ENCODE measurements at regions not wholly inside any gene's neighbourhood (a gene's known extent, or its start where the extent isn't known, plus 50 kb on each side); places are given as distances from the start of the nearest gene placed in this dataset.
"Not testable (repeated sequence)": the region's sequence is repeated elsewhere in the genome, so short reads cannot be mapped to it uniquely, and the experiment has no call there.

DNA sequence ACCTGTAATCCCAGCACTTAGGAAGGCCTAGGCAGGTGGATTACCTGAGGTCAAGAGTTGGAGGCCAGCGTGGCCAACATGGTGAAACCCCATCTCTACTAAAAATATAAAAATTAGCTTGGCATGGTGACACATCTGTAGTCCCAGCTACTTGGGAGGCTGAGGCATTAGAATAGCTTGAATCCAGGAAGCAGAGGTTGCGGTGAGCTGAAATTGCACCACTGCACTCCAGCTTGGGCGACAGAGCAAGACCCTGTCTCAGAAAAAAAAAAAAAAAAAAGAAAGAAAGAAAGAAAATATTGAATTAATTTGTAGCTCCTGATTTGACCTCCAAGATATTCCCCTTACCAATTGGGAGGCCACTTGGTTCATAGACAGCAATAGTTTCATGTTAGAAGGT, 73.7 kb downstream of the SPIN4 start:
- TF ChIP-seq, protein P1, sequence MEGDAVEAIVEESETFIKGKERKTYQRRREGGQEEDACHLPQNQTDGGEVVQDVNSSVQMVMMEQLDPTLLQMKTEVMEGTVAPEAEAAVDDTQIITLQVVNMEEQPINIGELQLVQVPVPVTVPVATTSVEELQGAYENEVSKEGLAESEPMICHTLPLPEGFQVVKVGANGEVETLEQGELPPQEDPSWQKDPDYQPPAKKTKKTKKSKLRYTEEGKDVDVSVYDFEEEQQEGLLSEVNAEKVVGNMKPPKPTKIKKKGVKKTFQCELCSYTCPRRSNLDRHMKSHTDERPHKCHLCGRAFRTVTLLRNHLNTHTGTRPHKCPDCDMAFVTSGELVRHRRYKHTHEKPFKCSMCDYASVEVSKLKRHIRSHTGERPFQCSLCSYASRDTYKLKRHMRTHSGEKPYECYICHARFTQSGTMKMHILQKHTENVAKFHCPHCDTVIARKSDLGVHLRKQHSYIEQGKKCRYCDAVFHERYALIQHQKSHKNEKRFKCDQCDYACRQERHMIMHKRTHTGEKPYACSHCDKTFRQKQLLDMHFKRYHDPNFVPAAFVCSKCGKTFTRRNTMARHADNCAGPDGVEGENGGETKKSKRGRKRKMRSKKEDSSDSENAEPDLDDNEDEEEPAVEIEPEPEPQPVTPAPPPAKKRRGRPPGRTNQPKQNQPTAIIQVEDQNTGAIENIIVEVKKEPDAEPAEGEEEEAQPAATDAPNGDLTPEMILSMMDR (conservative IDR thresholded peaks at IDR 0.05), result not testable (repeated sequence)
- TF ChIP-seq ZFX (IDR thresholded peaks at IDR 0.05), result not testable (repeated sequence)

Measured in C4-2B (cell line).